K562 (cell line): ENCODE measurements at regions not wholly inside any gene's neighbourhood (a gene's known extent, or its start where the extent isn't known, plus 50 kb on each side); places are given as distances from the start of the nearest gene placed in this dataset.

Experiments
- ATAC-seq: fragments of 200-7000 bp; cut with Tn5 transposase; 3 replicates; pipeline ENCODE4 v1.9.1; 2020; ENCODE audit warnings: moderate library complexity
- BruUV-seq: library from RNA; stranded (reverse); fragments of 400-500 nt; replicated peaks from 2 replicates; lab custom pipeline; 2021; lab: Mats Ljungman, UMichigan
- CTCF ChIA-PET: fragments of 300-600 bp; formaldehyde crosslinking; extraction: SDS; loops from one replicate; lab custom pipeline; 2021; ENCODE audit warnings: low intra/inter-chr PET ratio; lab: Yijun Ruan, JAX
- POLR2A ChIA-PET: fragments of 300-600, 350-650 bp; sonication (Branson Sonifier 250); formaldehyde crosslinking; extraction: SDS; loops from one replicate; lab custom pipeline; 2021; ENCODE audit warnings: antibody characterized with exemption, inconsistent platforms; lab: Yijun Ruan, JAX
- DNase-seq, 4 experiments: peaks; one replicate each; pipeline versions ENCODE4 v3.0.0 to v3.0.0-alpha.2; 2011 to 2018; ENCODE audit warnings: low spot score in 3 of 4, mixed read lengths in 3 of 4; ENCODE audit errors: extremely low read depth in 1 of 4
- FAIRE-seq: peaks from 2 replicates; lab custom pipeline; 2011; peaks lifted over from hg19 to GRCh38; lab: Jason Lieb, UNC
- H2AFZ ChIP-seq: 2 replicates; pipeline ENCODE4 v1.6.0; 2011; ENCODE audit warnings: low read depth, low read length, control low read depth, inconsistent platforms
- H3K27ac ChIP-seq: fragments of 200-600 bp; 3 replicates; pipeline ENCODE4 v1.8.0; 2011; ENCODE audit warnings: low read depth, mild to moderate bottlenecking, control low read depth, inconsistent platforms, low read length, moderate library complexity, mixed read lengths; ENCODE audit errors: extremely low read depth
- H3K27me3 ChIP-seq, 2 experiments: fragments of 300-600 bp in 1 of 2; 2 replicates in 1 of 2; 3 replicates in 1 of 2; pipeline versions ENCODE4 v1.6.0 to v1.8.0; 2011; ENCODE audit warnings: inconsistent platforms in 2 of 2, low read length in 2 of 2, mild to moderate bottlenecking in 1 of 2, mixed read lengths in 1 of 2, moderate library complexity in 1 of 2; ENCODE audit not compliant: control insufficient read depth in 2 of 2, insufficient read depth in 2 of 2
- H3K36me3 ChIP-seq: fragments of 300-600 bp; 3 replicates; pipeline ENCODE4 v1.8.0; 2011; ENCODE audit warnings: mild to moderate bottlenecking, low read length, inconsistent platforms; ENCODE audit not compliant: control insufficient read depth, insufficient read depth
- H3K4me1 ChIP-seq, 2 experiments: fragments of 200-600 bp in 1 of 2; replicated peaks in 1 of 2; 2 replicates in 1 of 2; 3 replicates in 1 of 2; pipeline versions ENCODE4 v1.5.1 to v1.8.0; 2011; ENCODE audit warnings: inconsistent platforms in 2 of 2, low read length in 2 of 2, mild to moderate bottlenecking in 1 of 2, mixed read lengths in 1 of 2, moderate library complexity in 1 of 2; ENCODE audit not compliant: control insufficient read depth in 2 of 2, insufficient read depth in 2 of 2
- H3K4me2 ChIP-seq: 2 replicates; pipeline ENCODE4 v1.6.1; 2011; ENCODE audit warnings: low read length, control low read depth, inconsistent platforms, mixed read lengths; ENCODE audit not compliant: insufficient read depth
- H3K4me3 ChIP-seq: fragments of 200-600 bp; sonication (generic), shearing (Covaris generic); 2 replicates; pipeline ENCODE4 v1.5.1; 2016; ENCODE audit warnings: control low read depth, inconsistent platforms
- H3K79me2 ChIP-seq: fragments of 200-600 bp; 3 replicates; pipeline ENCODE4 v1.8.0; 2011; ENCODE audit warnings: low read length, inconsistent platforms; ENCODE audit not compliant: control insufficient read depth, insufficient read depth
- H3K9ac ChIP-seq, 2 experiments: 2 replicates each; pipeline versions ENCODE4 v1.6.0 to v1.6.1; 2011; ENCODE audit warnings: low read depth in 2 of 2, low read length in 2 of 2, control low read depth in 1 of 2, inconsistent platforms in 1 of 2, mild to moderate bottlenecking in 1 of 2, mixed read lengths in 1 of 2; ENCODE audit not compliant: insufficient read depth in 1 of 2
- H3K9me1 ChIP-seq: one replicate; pipeline ENCODE4 v1.6.0; 2011; ENCODE audit warnings: inconsistent platforms, mild to moderate bottlenecking, low read length, moderate library complexity; ENCODE audit not compliant: control insufficient read depth, insufficient read depth
- H3K9me3 ChIP-seq: replicated peaks from 2 replicates; pipeline ENCODE4 v1.5.1; 2011; ENCODE audit warnings: low read depth, low read length, inconsistent platforms; ENCODE audit not compliant: control insufficient read depth, insufficient read depth
- H4K20me1 ChIP-seq: replicated peaks from 2 replicates; pipeline ENCODE4 v1.6.1; 2011; ENCODE audit warnings: low read length, inconsistent platforms, mixed read lengths; ENCODE audit not compliant: control insufficient read depth, insufficient read depth
- ERF ChIP-seq: fragments of 450-650 bp; formaldehyde crosslinking; IDR thresholded peaks from 2 replicates; pipeline ENCODE4 v1.4.0; 2020; ENCODE audit warnings: mild to moderate bottlenecking, mixed read lengths
- HCFC1 ChIP-seq: IDR thresholded peaks from 2 replicates; pipeline ENCODE4 v1.6.1; 2012; ENCODE audit warnings: low read depth, low read length, improper control_type of control experiment
- WGBS: fragments of 100-300 bp; shearing (Covaris generic); methylation state at CpG from one replicate; pipeline ENCODE4 v1.1.6; 2016; ENCODE audit warnings: low coverage, mixed read lengths; ENCODE audit not compliant: insufficient coverage; ENCODE audit errors: missing lambda C conversion rate; 5-methylcytosine and 5-hydroxymethylcytosine counted together
- in situ Hi-C: fragments of 300-500 bp; cut with MboI; formaldehyde crosslinking; loops from 4 replicates; pipeline ENCODE4 v1.15.0; 2018; ENCODE audit warnings: inconsistent platforms, mixed read lengths
- intact Hi-C: fragments of 100-400 bp; cut with micrococcal nuclease; formaldehyde crosslinking; loops from 2 replicates; pipeline ENCODE4 v1.14.2; 2022

GRCh38 chr2:773256-774160, 96.3 kb upstream of the TMEM18 start:
- H4K20me1 ChIP-seq, result no peaks in the 10 kb centered on the region; the same call in 1 of the 2 replicates
- no TSS peak for BruUV-seq
- WGBS, result under 1% methylated on average over 8 of the region's 11 CpGs
- TF ChIP-seq ERF (CRISPR knock-in tag) (no peak), HCFC1 (no peak)
- TF ChIP-seq, all 486 proteins: peak for 0
- Histone ChIP-seq H3K27ac (no peak overlapping the region), H3K36me3 (no peaks in the 10 kb centered on the region), H3K79me2 (no peaks in the 10 kb centered on the region), H3K4me2 (no peak overlapping the region), H3K9me1 (no peaks in the 10 kb centered on the region), H3K9me3 (no peaks in the 10 kb centered on the region), H2AFZ (no peak overlapping the region), H3K27me3 (peaks cover 17 to 51% of the 10 kb centered on the region in 2 experiments), H3K4me1 (no peaks in the 10 kb centered on the region), H3K4me3 (no peak overlapping the region), H3K9ac (no peak overlapping the region)
- ChIA-PET POLR2A (interaction anchor here (0.6 to 1.1 kb wide), 2 partner anchors 10 to 344 kb away, joined by 4 read pairs; no protein-coding TSS in a partner anchor), CTCF (no interaction called here)
- in situ Hi-C loops, result no loop called here
- intact Hi-C loops, result no loop called here
- ATAC-seq (no peak), DNase-seq (no peak), FAIRE-seq (no peak)

GRCh38 chr2:771538-771937, 94.3 kb upstream of the TMEM18 start:
- 1% methylated on average over 12 of the region's 12 CpGs for WGBS
- no peaks in the 10 kb centered on the region for H3K36me3 ChIP-seq
- H3K9ac ChIP-seq, result no peak overlapping the region
- no peak for FAIRE-seq
- H3K27me3 ChIP-seq, result peaks cover 8 to 35% of the 10 kb centered on the region in 2 experiments
- no peak for DNase-seq
- H2AFZ ChIP-seq, result no peak overlapping the region
- H3K9me1 ChIP-seq, result no peaks in the 10 kb centered on the region
- BruUV-seq, result no TSS peak
- H3K27ac ChIP-seq, result no peak overlapping the region
- in situ Hi-C loops (no loop called here), intact Hi-C loops (no loop called here)
- ChIA-PET POLR2A (no interaction called here), CTCF (no interaction called here)
- no peaks in the 10 kb centered on the region for H3K4me1 ChIP-seq
- no peaks in the 10 kb centered on the region for H3K79me2 ChIP-seq
- no peak; the same call in 2 of the 3 replicates for ATAC-seq
- no peak overlapping the region for H3K4me3 ChIP-seq
- no peak overlapping the region for H3K4me2 ChIP-seq
- H3K9me3 ChIP-seq, result no peaks in the 10 kb centered on the region
- H4K20me1 ChIP-seq, result peaks cover 4% of the 10 kb centered on the region; the same call in 1 of the 2 replicates
